AG04449 (cell line): ENCODE measurements at regions not wholly inside any gene's neighbourhood (a gene's known extent, or its start where the extent isn't known, plus 50 kb on each side); places are given as distances from the start of the nearest gene placed in this dataset.

Experiments
- CTCF ChIA-PET: fragments of 350-600 bp; formaldehyde crosslinking; extraction: SDS; loops from one replicate; lab custom pipeline; 2021; ENCODE audit warnings: antibody characterized with exemption; lab: Yijun Ruan, JAX
- POLR2A ChIA-PET: fragments of 400-600, 350-600 bp; formaldehyde crosslinking; extraction: SDS; loops from one replicate; lab custom pipeline; 2020; ENCODE audit warnings: antibody characterized with exemption, inconsistent platforms; lab: Yijun Ruan, JAX
- DNase-seq: peaks from one replicate; pipeline ENCODE4 v3.0.0-alpha.2; 2010; ENCODE audit warnings: low read depth, low spot score
- H3K4me3 ChIP-seq: 2 replicates; pipeline ENCODE4 v1.5.1; 2011; ENCODE audit warnings: low read depth, mild to moderate bottlenecking, control low read depth, low read length
- CTCF ChIP-seq: IDR thresholded peaks from one replicate; pipeline ENCODE4 v1.5.1; 2011; ENCODE audit warnings: mild to moderate bottlenecking, moderate library complexity, low read length, control low read depth, inconsistent platforms; ENCODE audit not compliant: insufficient read depth; ENCODE audit errors: missing control alignments

GRCh38 chr18:38454764-38455469 lies 889.3 kb upstream of the CELF4 start:
- no peak overlapping the region for H3K4me3 ChIP-seq
- ChIA-PET POLR2A (no interaction called here), CTCF (no interaction called here)
- TF ChIP-seq CTCF: no peak
- DNase-seq: no peak

- CTCF ChIA-PET: no interaction called here
- POLR2A ChIA-PET: no interaction called here
- H3K4me3 ChIP-seq: no peak overlapping the region
- no peak for DNase-seq
- TF ChIP-seq CTCF: no peak
These were observed 888.3 kb upstream of the CELF4 start for GRCh38 chr18:38453880-38454279.

GRCh38 chr18:38450876-38451275 lies 885.3 kb upstream of the CELF4 start:
- ChIA-PET CTCF (no interaction called here), POLR2A (no interaction called here)
- no peak overlapping the region for H3K4me3 ChIP-seq
- TF ChIP-seq CTCF: no peak
- DNase-seq: no peak

GRCh38 chr18:38445804-38446145 lies 880.2 kb upstream of the CELF4 start:
- H3K4me3 ChIP-seq: no peak overlapping the region
- POLR2A ChIA-PET: no interaction called here
- TF ChIP-seq CTCF: no peak
- CTCF ChIA-PET: no interaction called here
- no peak for DNase-seq

- TF ChIP-seq CTCF: no peak
- ChIA-PET POLR2A (no interaction called here), CTCF (no interaction called here)
These were observed 879.6 kb upstream of the CELF4 start for GRCh38 chr18:38444971-38445803.

GRCh38 chr18:38427736-38428135 lies 862.1 kb upstream of the CELF4 start:
- TF ChIP-seq CTCF: no peak
- no peak overlapping the region for H3K4me3 ChIP-seq
- no peak for DNase-seq
- CTCF ChIA-PET: no interaction called here
- POLR2A ChIA-PET: no interaction called here

More at GRCh38 chr18:38444971-38445803, 879.6 kb upstream of the CELF4 start:
- H3K4me3 ChIP-seq: no peak overlapping the region
- DNase-seq: no peak
